AG04450 (cell line): ENCODE measurements at regions not wholly inside any gene's neighbourhood (a gene's known extent, or its start where the extent isn't known, plus 50 kb on each side); places are given as distances from the start of the nearest gene placed in this dataset.

Source experiments
- CTCF ChIA-PET: fragments of 300-600, 350-600 bp; formaldehyde crosslinking; extraction: SDS; loops from one replicate; lab custom pipeline; 2022; ENCODE audit warnings: antibody characterized with exemption, inconsistent platforms; lab: Charles Lee
- POLR2A ChIA-PET: fragments of 350-600 bp; formaldehyde crosslinking; extraction: SDS; loops from one replicate; lab custom pipeline; 2021; ENCODE audit warnings: antibody characterized with exemption, inconsistent platforms; lab: Yijun Ruan, JAX
- DNase-seq: peaks from one replicate; pipeline ENCODE4 v3.0.0-alpha.2; 2011; ENCODE audit warnings: low read depth, low spot score
- H3K27ac ChIP-seq: one replicate; pipeline ENCODE4 v1.5.1; 2012; ENCODE audit warnings: low read depth, low read length, control low read depth
- H3K27me3 ChIP-seq: one replicate; pipeline ENCODE4 v1.6.0; 2012; ENCODE audit warnings: low read length; ENCODE audit not compliant: control insufficient read depth, insufficient read depth
- H3K4me3 ChIP-seq: 2 replicates; pipeline ENCODE4 v1.5.1; 2011; ENCODE audit warnings: mild to moderate bottlenecking, low read depth, low read length, control low read depth
- H3K9me3 ChIP-seq: 2 replicates; pipeline ENCODE4 v1.5.1; 2012; ENCODE audit warnings: low read length; ENCODE audit not compliant: control insufficient read depth, insufficient read depth
- CTCF ChIP-seq: IDR thresholded peaks from 2 replicates; pipeline ENCODE4 v1.5.1; 2011; ENCODE audit warnings: low read depth, low read length, control low read depth, inconsistent platforms

- no peak for DNase-seq
- no peaks in the 10 kb centered on the region for H3K27me3 ChIP-seq
- POLR2A ChIA-PET: no interaction called here
- no peak overlapping the region for H3K4me3 ChIP-seq
- H3K9me3 ChIP-seq: no peaks in the 10 kb centered on the region
- no peak for TF ChIP-seq CTCF
- CTCF ChIA-PET: no interaction called here
- H3K27ac ChIP-seq: no peak overlapping the region
Measured at GRCh38 chr1:244204004-244204403, 152.9 kb downstream of the ZBTB18 start.

DNA sequence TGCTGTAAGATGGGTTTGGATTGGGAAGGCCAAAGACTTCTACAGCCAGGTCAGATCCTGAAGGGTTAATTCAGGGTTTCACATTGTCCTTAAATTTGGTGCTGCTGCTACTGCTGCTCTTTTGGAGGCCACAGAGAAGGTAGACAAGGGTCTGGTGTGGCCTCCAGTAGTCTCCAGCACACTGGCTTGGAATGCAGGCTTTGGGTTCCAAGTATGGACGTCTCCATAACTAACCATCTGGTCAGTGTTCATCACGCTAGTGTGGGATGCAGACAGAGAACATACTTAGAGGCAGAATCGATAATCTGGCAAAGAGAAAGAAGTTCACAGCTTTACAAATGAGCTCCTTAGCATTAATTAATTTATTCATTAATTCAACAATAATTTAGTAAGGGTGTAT, 154.1 kb downstream of the ZBTB18 start:
- no peak for DNase-seq
- CTCF ChIA-PET: no interaction called here
- POLR2A ChIA-PET: no interaction called here
- Histone ChIP-seq H3K27me3 (no peaks in the 10 kb centered on the region), H3K27ac (no peak overlapping the region), H3K4me3 (no peak overlapping the region), H3K9me3 (no peaks in the 10 kb centered on the region)
- no peak for TF ChIP-seq CTCF

- CTCF ChIA-PET: no interaction called here
- Histone ChIP-seq H3K4me3 (no peak overlapping the region), H3K27ac (no peak overlapping the region), H3K27me3 (no peaks in the 10 kb centered on the region), H3K9me3 (peaks cover 2% of the 10 kb centered on the region; the same call in 1 of the 2 replicates)
- no peak for DNase-seq
- POLR2A ChIA-PET: no interaction called here
- no peak for TF ChIP-seq CTCF
Measured at GRCh38 chr1:244205906-244206305, 154.8 kb downstream of the ZBTB18 start.

- POLR2A ChIA-PET: no interaction called here
Measured at GRCh38 chr1:244207042-244207934, 156.2 kb downstream of the ZBTB18 start.

More at GRCh38 chr1:244207042-244207934, 156.2 kb downstream of the ZBTB18 start:
- H3K9me3 ChIP-seq: peaks cover 4% of the 10 kb centered on the region; the same call in 1 of the 2 replicates
- no peak for TF ChIP-seq CTCF
- peak; percentile 51 for DNase-seq
- no peak overlapping the region for H3K4me3 ChIP-seq
- no peaks in the 10 kb centered on the region for H3K27me3 ChIP-seq
- CTCF ChIA-PET: no interaction called here
- no peak overlapping the region for H3K27ac ChIP-seq
